Loucy (cell line): ENCODE measurements at regions not wholly inside any gene's neighbourhood (a gene's known extent, or its start where the extent isn't known, plus 50 kb on each side); places are given as distances from the start of the nearest gene placed in this dataset.

Source experiments
- EZH2phosphoT487 ChIP-seq: fragments of 200-600 bp; IDR thresholded peaks from 2 replicates; pipeline ENCODE4 v1.6.1; 2018; ENCODE audit warnings: antibody characterized with exemption, mild to moderate bottlenecking, moderate library complexity, borderline replicate concordance
- TF ChIP-seq, protein P1 (sequence below): fragments of 200-600 bp; sonication (generic); conservative IDR thresholded peaks from 2 replicates; pipeline ENCODE4 v1.5.1; 2014; ENCODE audit warnings: mild to moderate bottlenecking, antibody characterized with exemption, low read length

DNA sequence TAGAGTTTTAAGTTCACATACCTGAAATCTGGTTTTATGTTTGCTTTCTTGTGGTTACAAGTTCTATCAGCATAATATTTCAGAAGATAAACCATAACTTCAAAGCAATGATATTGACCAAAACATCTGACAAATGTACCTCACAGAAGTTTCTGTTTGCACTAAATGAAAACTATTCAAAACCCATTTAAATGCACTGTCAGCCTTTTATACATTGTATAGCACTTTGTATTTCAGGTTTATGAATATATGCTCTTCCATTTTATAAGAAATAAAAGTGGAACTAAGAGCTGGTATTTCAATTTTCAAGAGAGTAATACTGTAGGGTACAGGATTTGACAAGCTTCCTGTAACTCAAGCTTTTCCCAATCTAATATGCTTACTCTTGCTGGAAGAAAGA, 388.6 kb upstream of the MBL2 start:
- TF ChIP-seq, protein P1, sequence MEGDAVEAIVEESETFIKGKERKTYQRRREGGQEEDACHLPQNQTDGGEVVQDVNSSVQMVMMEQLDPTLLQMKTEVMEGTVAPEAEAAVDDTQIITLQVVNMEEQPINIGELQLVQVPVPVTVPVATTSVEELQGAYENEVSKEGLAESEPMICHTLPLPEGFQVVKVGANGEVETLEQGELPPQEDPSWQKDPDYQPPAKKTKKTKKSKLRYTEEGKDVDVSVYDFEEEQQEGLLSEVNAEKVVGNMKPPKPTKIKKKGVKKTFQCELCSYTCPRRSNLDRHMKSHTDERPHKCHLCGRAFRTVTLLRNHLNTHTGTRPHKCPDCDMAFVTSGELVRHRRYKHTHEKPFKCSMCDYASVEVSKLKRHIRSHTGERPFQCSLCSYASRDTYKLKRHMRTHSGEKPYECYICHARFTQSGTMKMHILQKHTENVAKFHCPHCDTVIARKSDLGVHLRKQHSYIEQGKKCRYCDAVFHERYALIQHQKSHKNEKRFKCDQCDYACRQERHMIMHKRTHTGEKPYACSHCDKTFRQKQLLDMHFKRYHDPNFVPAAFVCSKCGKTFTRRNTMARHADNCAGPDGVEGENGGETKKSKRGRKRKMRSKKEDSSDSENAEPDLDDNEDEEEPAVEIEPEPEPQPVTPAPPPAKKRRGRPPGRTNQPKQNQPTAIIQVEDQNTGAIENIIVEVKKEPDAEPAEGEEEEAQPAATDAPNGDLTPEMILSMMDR: no peak
- no peak for TF ChIP-seq EZH2phosphoT487
